ENCODE measurements at regions not wholly inside any gene's neighbourhood (a gene's known extent, or its start where the extent isn't known, plus 50 kb on each side); places are given as distances from the start of the nearest gene placed in this dataset.

GRCh38 chr11:131192628-131193027, 177.8 kb upstream of the NTM start (continued):
- no peak for TF ChIP-seq USF2 (IDR thresholded peaks at IDR 0.05; ENCODE audit: borderline replicate concordance, low read depth, low read length)
- no peak for TF ChIP-seq HSF1 (IDR thresholded peaks at IDR 0.05; ENCODE audit: low read depth, low read length)
- TF ChIP-seq ZNF622 (IDR thresholded peaks at IDR 0.05) = no peak
- TF ChIP-seq RELA (IDR thresholded peaks at IDR 0.05; ENCODE audit: borderline replicate concordance, partially characterized antibody) = no peak
- TF ChIP-seq, protein P1, sequence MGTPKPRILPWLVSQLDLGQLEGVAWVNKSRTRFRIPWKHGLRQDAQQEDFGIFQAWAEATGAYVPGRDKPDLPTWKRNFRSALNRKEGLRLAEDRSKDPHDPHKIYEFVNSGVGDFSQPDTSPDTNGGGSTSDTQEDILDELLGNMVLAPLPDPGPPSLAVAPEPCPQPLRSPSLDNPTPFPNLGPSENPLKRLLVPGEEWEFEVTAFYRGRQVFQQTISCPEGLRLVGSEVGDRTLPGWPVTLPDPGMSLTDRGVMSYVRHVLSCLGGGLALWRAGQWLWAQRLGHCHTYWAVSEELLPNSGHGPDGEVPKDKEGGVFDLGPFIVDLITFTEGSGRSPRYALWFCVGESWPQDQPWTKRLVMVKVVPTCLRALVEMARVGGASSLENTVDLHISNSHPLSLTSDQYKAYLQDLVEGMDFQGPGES (IDR thresholded peaks at IDR 0.05) = no peak
- no peak for TF ChIP-seq CBX5 (IDR thresholded peaks at IDR 0.05; ENCODE audit: low read depth)
- TF ChIP-seq RAD51 (IDR thresholded peaks at IDR 0.05) = no peak

DNA sequence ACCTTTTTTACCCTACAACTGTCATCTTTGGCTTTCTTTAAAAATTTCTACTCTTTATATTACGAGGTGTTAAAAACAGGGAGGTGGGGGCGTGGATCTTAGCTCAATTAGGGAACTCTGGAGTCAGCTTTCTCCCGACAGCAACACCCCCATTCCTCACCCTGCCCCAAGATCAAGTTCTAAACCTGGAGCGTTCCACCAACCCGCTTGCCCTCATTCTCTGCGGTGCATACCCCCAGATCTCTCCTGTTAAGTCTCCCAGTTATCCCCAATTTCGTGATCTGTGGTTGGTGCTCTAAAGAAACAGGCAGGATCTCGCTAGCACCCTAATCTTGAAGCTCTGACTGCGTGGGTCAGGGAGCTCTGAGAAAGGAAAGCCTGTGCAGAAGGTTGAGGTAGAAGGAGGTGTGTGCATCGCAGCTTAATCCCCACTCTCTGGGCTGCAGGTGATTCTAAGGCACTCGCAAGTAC, 177.3 kb upstream of the NTM start:
- no peaks in the 10 kb centered on the region for H3K79me2 ChIP-seq (ENCODE audit: control insufficient read depth, insufficient read depth, low read length)
- no peak for FAIRE-seq
- ChIA-PET SMC1A (ENCODE audit: uncharacterized antibody, unreplicated experiment) (interaction anchor here (1.0 kb wide), 1 partner anchor 11 kb away, joined by 3 read pairs; no protein-coding TSS in a partner anchor), POLR2A (no interaction called here), CTCF (interaction anchor here (1.1 kb wide), 1 partner anchor 9 kb away, joined by 3 read pairs; no protein-coding TSS in a partner anchor), RAD21 (ENCODE audit: unreplicated experiment) (no interaction called here)
- H3K9ac ChIP-seq (ENCODE audit: control insufficient read depth, insufficient read depth, low read length) = no peak overlapping the region
- H3K4me1 ChIP-seq (ENCODE audit: control insufficient read depth, insufficient read depth, low read length) = no peaks in the 10 kb centered on the region; the same call in 1 of the 2 replicates
- no peak overlapping the region for H3K27ac ChIP-seq (ENCODE audit: control insufficient read depth, insufficient read depth)
- H3K9me3 ChIP-seq (replicated peaks; ENCODE audit: control insufficient read depth, insufficient read depth, low read length) = no peaks in the 10 kb centered on the region
- ATAC-seq = no peak
- H3K27me3 ChIP-seq (replicated peaks in 1 of 2; ENCODE audit: control insufficient read depth in 2 of 2, insufficient read depth in 2 of 2, low read length in 1 of 2) = peaks cover 0 to 1% of the 10 kb centered on the region in 2 experiments; a peak in 2 of 4 replicates
- intact Hi-C loops (cut with micrococcal nuclease; ENCODE audit: unreplicated experiment) (no loop called here), in situ Hi-C loops (cut with MboI) (no loop called here)
- H3K36me3 ChIP-seq (ENCODE audit: control insufficient read depth in 2 of 2, insufficient read depth in 2 of 2, low read length in 1 of 2) = no peaks in the 10 kb centered on the region
- no peak for DNase-seq (ENCODE audit: low read depth, low spot score)
- no TSS peak for BruUV-seq (replicated peaks)
- 17% methylated on average over 11 of the region's 11 CpGs for WGBS (ENCODE audit: insufficient coverage, insufficient replicate concordance, low lambda C conversion rate, missing lambda C conversion rate)
- no peak overlapping the region for H3K4me2 ChIP-seq (ENCODE audit: control insufficient read depth, insufficient read depth)
- H4K20me1 ChIP-seq (ENCODE audit: control insufficient read depth, insufficient read depth) = no peaks in the 10 kb centered on the region
- no peak overlapping the region for H3K4me3 ChIP-seq
- no peak overlapping the region for H2AFZ ChIP-seq (ENCODE audit: control insufficient read depth, low read depth, low read length)
- TF ChIP-seq, protein P2, sequence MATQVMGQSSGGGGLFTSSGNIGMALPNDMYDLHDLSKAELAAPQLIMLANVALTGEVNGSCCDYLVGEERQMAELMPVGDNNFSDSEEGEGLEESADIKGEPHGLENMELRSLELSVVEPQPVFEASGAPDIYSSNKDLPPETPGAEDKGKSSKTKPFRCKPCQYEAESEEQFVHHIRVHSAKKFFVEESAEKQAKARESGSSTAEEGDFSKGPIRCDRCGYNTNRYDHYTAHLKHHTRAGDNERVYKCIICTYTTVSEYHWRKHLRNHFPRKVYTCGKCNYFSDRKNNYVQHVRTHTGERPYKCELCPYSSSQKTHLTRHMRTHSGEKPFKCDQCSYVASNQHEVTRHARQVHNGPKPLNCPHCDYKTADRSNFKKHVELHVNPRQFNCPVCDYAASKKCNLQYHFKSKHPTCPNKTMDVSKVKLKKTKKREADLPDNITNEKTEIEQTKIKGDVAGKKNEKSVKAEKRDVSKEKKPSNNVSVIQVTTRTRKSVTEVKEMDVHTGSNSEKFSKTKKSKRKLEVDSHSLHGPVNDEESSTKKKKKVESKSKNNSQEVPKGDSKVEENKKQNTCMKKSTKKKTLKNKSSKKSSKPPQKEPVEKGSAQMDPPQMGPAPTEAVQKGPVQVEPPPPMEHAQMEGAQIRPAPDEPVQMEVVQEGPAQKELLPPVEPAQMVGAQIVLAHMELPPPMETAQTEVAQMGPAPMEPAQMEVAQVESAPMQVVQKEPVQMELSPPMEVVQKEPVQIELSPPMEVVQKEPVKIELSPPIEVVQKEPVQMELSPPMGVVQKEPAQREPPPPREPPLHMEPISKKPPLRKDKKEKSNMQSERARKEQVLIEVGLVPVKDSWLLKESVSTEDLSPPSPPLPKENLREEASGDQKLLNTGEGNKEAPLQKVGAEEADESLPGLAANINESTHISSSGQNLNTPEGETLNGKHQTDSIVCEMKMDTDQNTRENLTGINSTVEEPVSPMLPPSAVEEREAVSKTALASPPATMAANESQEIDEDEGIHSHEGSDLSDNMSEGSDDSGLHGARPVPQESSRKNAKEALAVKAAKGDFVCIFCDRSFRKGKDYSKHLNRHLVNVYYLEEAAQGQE (IDR thresholded peaks at IDR 0.05; ENCODE audit: low read depth, low read length) = no peak
- TF ChIP-seq IRF5 (IDR thresholded peaks at IDR 0.05; ENCODE audit: borderline replicate concordance) (no peak), ZNF217 (IDR thresholded peaks at IDR 0.05) (no peak), ESRRA (IDR thresholded peaks at IDR 0.05; ENCODE audit: low read length) (no peak), BHLHE40 (IDR thresholded peaks at IDR 0.05; ENCODE audit: borderline replicate concordance in 1 of 2, low read depth in 2 of 2, low read length in 1 of 2) (no peak), KAT2A (conservative IDR thresholded peaks at IDR 0.05; ENCODE audit: control insufficient read depth, low read depth, low read length) (no peak), RAD21 (IDR thresholded peaks at IDR 0.05; ENCODE audit: insufficient read depth, low read depth, low read length) (no peak)

Data from GM12878 (cell line).